ENCODE measurements at regions not wholly inside any gene's neighbourhood (a gene's known extent, or its start where the extent isn't known, plus 50 kb on each side); places are given as distances from the start of the nearest gene placed in this dataset.

- no peak for DNase-seq (ENCODE audit: low read depth in 2 of 2)
These were observed 633.3 kb downstream of the USP25 start for GRCh38 chr21:16363100-16363499.

GRCh38 chr21:16363518-16363917, 633.7 kb downstream of the USP25 start:
- no peak for DNase-seq (ENCODE audit: low read depth in 2 of 2)

- no peak for DNase-seq (ENCODE audit: low read depth in 2 of 2)
These were observed 636.4 kb downstream of the USP25 start for GRCh38 chr21:16366207-16366606.

DNA sequence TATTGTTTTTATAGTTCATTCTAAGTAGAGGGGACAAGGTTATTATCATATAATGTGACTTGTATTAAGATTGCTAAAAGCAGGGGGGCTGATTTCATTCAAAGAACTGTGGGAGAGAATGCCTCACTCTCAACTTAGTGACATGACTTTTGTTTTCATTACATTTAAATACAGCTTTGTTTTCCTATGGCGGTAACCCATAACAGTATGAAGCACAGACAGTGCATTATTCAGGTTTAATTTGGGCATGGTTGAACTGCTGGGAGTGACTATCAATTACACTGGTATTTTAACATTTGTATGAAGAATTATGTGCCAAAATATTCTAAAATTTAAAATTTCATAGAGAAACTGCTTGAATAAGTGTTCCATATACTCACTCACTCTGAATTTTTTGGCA, 637.3 kb downstream of the USP25 start:
- no peak for DNase-seq (ENCODE audit: low read depth in 2 of 2)

DNA sequence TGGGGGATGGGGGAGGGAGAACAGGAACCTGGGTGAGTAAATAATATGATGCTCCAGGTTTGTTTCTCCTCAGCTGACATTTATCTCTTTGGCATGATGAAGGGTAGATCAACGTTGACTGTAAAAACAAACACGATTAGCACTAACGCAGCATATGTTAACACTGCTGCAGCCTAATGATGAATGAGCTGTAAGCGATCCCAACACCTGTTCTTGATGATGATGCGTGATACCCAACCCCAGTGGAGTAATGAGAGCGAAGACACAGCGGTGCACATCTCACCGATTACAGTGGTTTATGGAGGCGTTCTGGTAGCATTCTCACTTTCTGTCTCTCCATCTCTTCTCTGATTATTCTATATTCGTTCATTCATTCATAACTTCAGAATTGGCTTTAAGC, 640.4 kb downstream of the USP25 start:
- no peak for DNase-seq (ENCODE audit: low read depth in 2 of 2)

- DNase-seq (ENCODE audit: low read depth in 2 of 2) = no peak
These were observed 642.8 kb downstream of the USP25 start for GRCh38 chr21:16372586-16372985.

DNA sequence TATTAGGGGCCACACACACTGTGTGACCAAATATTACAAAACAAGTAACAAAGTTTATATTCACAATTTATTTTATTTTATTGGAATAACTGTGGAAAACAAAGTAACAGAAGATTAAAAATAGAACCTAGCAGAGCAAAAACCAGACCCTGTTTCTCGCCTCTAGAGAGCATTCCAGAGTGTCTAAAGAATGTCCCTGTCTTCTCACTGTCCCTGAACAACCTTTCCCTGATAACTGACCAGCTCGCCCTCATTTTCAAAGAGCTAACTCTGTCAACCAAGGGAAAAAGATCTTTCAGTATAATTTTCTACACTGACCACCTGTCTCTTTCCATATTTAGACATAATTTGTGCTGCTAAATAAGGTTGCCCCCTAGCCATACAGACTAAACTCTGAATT, 646.9 kb downstream of the USP25 start:
- DNase-seq (ENCODE audit: low read depth in 2 of 2) = no peak

GRCh38 chr21:16377120-16377658, 647.4 kb downstream of the USP25 start:
- DNase-seq (ENCODE audit: low read depth in 2 of 2) = no peak

DNA sequence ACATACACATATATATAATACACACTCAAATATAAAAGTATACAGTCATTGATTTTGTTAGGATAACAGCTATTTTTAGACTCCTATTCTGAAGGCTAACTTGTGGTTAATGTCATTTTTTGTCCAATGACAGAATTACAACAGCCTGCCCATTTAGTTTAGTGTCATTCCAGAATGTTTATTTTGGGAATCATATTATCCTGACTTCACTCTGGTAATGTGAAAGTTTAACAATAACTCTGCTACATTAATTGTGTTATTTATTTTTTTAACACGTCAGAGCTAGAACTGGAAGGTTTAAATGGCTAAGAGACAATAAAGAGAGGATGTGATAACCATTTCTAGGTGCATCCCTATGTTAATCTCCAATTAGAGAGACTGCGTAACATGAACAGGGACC, 648.1 kb downstream of the USP25 start:
- DNase-seq (ENCODE audit: low read depth in 2 of 2) = no peak

- DNase-seq (ENCODE audit: low read depth in 2 of 2) = no peak
These were observed 648.7 kb downstream of the USP25 start for GRCh38 chr21:16378525-16378924.

- no peak for DNase-seq (ENCODE audit: low read depth in 2 of 2)
These were observed 658.5 kb downstream of the USP25 start for GRCh38 chr21:16388291-16388690.

DNA sequence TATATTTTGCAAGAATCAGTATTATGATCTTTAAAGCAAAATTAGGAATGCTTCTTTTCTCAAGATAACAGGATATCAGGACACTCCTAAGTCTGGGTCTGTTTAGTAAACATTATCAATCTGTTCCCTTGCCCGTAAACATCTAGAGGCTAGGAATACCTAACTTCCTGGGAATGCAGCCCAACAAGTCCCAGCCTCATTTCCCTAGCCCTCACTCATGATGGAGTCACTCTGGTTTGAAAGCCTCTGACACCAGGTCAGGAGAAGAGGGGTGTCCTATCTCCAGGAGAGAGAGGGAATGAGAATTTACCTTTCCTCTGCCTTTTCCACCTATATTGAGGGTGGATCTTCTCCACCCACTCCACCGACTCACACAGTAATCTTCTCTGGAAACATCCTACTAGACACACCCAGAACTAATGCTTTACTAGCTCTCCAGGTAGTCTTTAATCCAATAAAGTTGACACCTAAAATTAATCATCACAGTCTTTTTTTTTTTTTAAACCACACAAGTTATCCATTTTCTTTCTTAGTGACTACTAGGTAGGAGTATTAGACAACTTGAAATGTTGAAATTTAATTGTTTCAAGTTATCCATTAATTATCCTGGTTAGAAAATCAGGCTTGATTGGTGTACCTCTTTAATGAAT, 659.3 kb downstream of the USP25 start:
- no peak for DNase-seq (ENCODE audit: low read depth in 2 of 2)

- DNase-seq (ENCODE audit: low read depth in 2 of 2) = no peak
These were observed 659.9 kb downstream of the USP25 start for GRCh38 chr21:16389643-16390042.

DNA sequence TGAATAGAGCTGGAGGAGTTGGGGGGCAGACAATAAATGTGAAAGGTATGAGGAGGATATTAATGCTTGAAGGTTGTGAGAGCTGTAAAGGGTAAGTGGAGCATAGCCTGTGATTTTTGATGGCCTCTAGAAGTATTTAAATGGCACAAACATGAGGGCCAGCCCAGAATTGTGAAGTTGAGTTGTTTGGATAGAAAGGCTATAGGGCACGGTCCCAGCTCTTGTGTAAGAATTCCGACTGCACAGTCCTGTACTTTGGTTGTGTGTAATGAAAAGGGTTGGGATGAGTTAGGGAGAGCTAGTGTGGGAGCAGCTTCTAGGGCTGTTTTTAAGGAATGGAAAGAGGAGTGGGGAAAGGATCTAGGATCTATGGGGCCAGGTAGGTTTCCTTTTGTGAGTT, 665.5 kb downstream of the USP25 start:
- DNase-seq (ENCODE audit: low read depth in 2 of 2) = no peak

DNA sequence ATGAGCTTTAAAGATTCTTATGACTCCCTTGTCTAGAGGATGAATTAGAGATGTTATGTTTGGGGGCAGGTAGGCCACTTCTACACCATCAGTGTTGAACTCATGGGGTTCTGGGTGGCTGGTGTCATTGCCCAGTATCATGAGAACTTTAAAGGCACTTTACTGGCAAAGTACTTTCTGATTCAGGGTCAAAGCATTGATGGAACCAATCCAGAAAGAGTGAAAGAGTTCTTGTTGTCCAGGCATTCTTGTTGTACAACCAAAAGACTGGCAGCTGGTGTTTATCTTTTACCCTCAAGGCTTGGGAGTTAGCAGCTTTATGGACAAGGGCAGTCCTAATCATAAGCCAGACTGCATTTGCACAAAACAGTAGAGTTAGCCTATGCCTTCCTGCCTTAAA, 673.0 kb downstream of the USP25 start:
- DNase-seq (ENCODE audit: low read depth in 2 of 2) = no peak

DNA sequence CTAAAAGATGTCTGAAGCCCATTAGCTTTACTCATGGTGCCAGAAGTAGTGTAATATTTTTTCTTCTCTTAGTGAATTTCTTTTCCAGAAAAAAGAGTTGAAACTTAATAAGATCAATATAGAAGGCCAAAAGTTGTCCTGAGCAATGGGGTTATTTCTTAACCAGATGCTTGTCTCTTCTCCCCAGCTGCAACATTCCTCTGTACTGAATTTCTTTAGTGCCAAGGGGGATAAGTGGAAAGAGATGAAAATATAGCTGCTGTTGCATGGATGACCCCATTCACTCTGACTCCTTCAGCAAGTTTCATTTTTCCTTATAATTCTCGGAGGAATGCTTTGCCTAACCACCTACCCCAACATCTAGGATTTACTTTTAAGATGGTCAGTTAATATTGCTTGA, 675.0 kb downstream of the USP25 start:
- DNase-seq (ENCODE audit: low read depth in 2 of 2) = no peak

DNA sequence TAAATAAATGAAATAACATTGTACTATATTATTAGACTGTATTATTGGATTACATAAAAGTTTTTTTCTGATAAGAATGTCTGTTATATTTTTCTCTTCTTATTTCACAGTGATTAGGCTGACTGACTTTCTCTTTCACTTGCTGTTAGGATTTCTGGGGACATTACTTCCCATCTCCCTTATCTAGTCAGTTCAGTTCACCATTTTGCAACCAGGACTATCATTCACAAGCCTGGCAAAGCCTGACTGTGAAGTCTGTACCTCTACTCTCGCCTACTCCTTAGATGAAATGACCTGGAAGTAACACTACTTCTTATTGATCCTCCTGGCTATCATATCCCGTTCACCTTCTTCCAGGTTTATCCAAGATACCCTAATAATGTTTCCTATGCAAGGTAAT, 676.6 kb downstream of the USP25 start:
- no peak for DNase-seq (ENCODE audit: low read depth in 2 of 2)

DNA sequence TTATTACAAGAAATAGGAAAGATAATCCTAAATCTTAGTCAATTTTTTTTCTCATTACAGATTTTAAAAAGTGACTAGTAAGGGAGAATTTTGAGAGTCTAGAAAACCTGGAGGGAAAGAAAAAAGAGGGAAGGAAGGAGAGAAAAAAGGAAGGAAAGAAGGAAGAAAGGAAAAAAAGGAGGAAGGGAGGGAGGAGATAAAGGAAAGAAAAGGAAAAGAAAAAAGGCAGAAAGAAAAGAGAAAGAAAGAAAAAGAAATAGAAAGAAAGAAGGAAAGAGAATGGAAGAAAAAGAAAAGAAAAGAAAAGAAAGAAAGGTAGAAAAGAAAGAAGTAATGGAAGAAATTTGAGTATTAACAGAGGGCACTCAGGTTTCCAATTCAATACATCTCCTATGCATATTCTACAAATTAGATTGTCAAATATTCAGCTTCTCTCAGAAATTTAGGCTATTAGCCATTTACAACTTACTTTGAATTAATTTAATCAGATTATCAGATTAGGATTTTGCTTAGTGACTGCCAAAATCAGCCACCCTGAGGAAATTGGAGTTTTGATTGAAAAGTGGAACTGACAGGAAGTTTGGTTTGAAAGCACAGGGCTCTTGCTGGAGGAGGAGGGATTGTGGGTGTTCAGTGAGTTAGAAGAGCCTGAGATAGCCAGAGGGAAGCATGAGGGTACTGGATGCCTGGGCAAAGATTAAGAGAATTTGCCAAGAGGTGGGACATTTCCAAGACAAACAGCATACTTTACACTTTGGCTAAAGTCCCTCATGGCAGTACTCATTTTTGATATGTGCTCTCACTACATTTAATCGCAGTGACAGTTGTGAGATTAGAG, 677.8 kb downstream of the USP25 start:
- DNase-seq (ENCODE audit: low read depth in 2 of 2) = no peak

DNA sequence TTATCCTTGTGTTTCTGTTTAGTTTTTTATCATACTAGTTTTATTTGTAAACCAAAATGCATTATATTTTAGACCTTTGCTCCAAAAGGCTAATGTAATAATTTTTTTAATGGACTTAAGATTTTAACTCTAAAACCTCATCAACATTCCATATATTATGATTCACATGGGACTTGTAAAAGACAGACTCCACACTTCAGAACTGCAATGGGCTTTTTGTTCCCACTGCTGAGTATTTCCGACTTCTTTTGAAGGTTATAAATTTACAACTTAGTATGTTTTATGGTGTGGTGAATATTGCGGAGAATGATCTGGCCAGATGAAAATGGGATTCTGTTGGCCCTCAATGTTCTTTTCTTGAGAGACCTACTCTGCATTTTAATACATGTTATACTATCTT, 678.5 kb downstream of the USP25 start:
- DNase-seq (ENCODE audit: low read depth in 2 of 2) = no peak

GRCh38 chr21:16409352-16409751, 679.6 kb downstream of the USP25 start:
- DNase-seq (ENCODE audit: low read depth in 2 of 2) = no peak

DNA sequence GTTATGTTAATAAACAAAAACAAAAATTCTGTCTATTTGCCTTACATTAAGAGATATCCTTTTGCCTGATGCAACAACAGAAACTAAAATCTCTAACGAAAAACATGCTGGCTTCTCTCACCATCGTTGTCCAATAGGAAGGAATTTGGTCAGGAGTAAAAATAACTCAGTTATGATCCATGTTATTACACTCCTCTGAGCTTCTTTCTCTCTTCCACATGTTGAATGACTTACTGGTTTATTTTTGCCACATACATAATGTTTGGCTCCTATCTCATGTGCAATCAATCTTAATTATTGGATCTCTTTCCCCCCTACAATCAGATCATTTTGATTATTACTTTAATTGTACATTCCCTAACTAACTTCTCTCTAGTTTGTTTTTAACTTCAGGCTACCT, 688.4 kb downstream of the USP25 start:
- DNase-seq (ENCODE audit: low read depth in 2 of 2) = no peak

- DNase-seq (ENCODE audit: low read depth in 2 of 2) = no peak
These were observed 688.9 kb downstream of the USP25 start for GRCh38 chr21:16418642-16419041.

DNA sequence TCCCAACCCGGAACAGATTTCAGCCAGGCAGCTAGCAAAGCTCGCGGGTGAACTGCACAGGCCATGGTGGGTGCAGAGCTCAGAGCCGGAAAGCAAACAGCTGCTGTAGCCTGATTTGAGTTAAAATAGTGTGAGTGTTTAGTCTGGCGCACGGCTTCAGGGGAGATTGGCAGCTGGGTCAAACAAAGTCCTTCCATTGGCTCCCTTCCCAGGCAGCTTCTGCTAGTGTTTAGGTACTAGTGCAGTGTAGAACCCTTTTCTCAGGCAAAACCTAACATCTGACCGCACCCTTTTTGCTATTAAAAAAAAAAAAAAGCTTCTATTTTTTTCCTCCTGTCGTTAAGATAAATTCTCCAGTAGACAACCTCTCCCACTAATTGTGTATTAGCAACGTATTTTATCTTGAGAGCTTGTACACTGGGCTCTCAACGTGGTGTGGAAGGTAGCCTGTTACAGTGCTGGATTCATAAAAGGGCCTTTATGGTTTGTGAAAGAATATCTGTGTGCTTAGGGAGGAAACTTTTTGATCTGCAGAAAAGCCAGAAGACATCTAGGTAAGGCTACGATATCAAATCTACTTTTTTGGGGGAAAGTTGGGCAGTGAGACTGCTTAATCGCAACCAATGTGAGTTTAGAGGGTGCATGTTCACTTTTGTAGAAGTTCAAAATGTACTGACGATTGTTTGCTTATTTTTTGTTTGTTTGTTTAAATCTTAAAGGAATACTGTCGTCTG, 689.6 kb downstream of the USP25 start:
- no peak for DNase-seq (ENCODE audit: low read depth in 2 of 2)

Data from stimulated activated CD8-positive, alpha-beta memory T cell treated with anti-CD3 and anti-CD28 coated beads, Interleukin-15, amount 100 ng/mL, for 48 hours (primary cell).